HG03378 (cell line): ENCODE measurements at regions not wholly inside any gene's neighbourhood (a gene's known extent, or its start where the extent isn't known, plus 50 kb on each side); places are given as distances from the start of the nearest gene placed in this dataset.

Source experiments
- ATAC-seq: cut with Tn5 transposase; IDR thresholded peaks from one replicate; pipeline ENCODE4 v1.9.1; 2021; ENCODE audit warnings: mild to moderate bottlenecking, moderate library complexity; ENCODE audit not compliant: unreplicated experiment

- ATAC-seq = no peak
Observed at GRCh38 chr14:53478174-53478573, 325.1 kb upstream of the DDHD1 start.

GRCh38 chr14:53473480-53473879, 320.4 kb upstream of the DDHD1 start:
- no peak for ATAC-seq

- ATAC-seq = no peak
Observed at GRCh38 chr14:53472306-53472705, 319.2 kb upstream of the DDHD1 start.

- no peak for ATAC-seq
Observed at GRCh38 chr14:53470351-53471043, 317.4 kb upstream of the DDHD1 start.

- no peak for ATAC-seq
Observed at GRCh38 chr14:53468876-53469275, 315.8 kb upstream of the DDHD1 start.

GRCh38 chr14:53464376-53464775, 311.3 kb upstream of the DDHD1 start:
- ATAC-seq = no peak

- ATAC-seq = no peak
Observed at GRCh38 chr14:53462931-53463778, 310.0 kb upstream of the DDHD1 start.

- ATAC-seq = no peak
Observed at GRCh38 chr14:53461858-53462257, 308.7 kb upstream of the DDHD1 start.

- no peak for ATAC-seq
Observed at GRCh38 chr14:53460544-53460943, 307.4 kb upstream of the DDHD1 start.

- ATAC-seq = no peak
Observed at GRCh38 chr14:53458368-53458814, 305.3 kb upstream of the DDHD1 start.

- no peak for ATAC-seq
Observed at GRCh38 chr14:53456931-53457330, 303.8 kb upstream of the DDHD1 start.

GRCh38 chr14:53452005-53452673, 299.0 kb upstream of the DDHD1 start:
- ATAC-seq = no peak

GRCh38 chr14:53450871-53451270, 297.7 kb upstream of the DDHD1 start:
- ATAC-seq = no peak

- ATAC-seq = no peak
Observed at GRCh38 chr14:53448682-53449081, 295.6 kb upstream of the DDHD1 start.

- ATAC-seq = no peak
Observed at GRCh38 chr14:53444677-53445312, 291.7 kb upstream of the DDHD1 start.

GRCh38 chr14:53441789-53442188, 288.7 kb upstream of the DDHD1 start:
- no peak for ATAC-seq

- ATAC-seq = no peak
Observed at GRCh38 chr14:53437858-53438257, 284.7 kb upstream of the DDHD1 start.

- ATAC-seq = peak; percentile 80
Observed at GRCh38 chr14:53432378-53432802, 279.3 kb upstream of the DDHD1 start.

GRCh38 chr14:53430870-53431269, 277.7 kb upstream of the DDHD1 start:
- ATAC-seq = no peak

GRCh38 chr14:53412819-53413675, 259.9 kb upstream of the DDHD1 start:
- no peak for ATAC-seq
